Esophagus squamous epithelium (tissue), 4 donors: ENCODE measurements at regions not wholly inside any gene's neighbourhood (a gene's known extent, or its start where the extent isn't known, plus 50 kb on each side); places are given as distances from the start of the nearest gene placed in this dataset.

Source experiments
- POLR2A ChIP-seq, 4 donors: fragments of 450-650 bp; IDR thresholded peaks; one replicate each; pipeline ENCODE4 v1.6.1; 2017; ENCODE audit warnings: antibody characterized with exemption in 4 of 4, mild to moderate bottlenecking in 4 of 4, moderate library complexity in 3 of 4
- TF ChIP-seq, protein P1 (sequence below), 6 experiments: fragments of 450-650 bp in 4 of 6; fragments of 200-600 bp in 2 of 6; sonication (generic) in 2 of 6; IDR thresholded peaks; one replicate each; pipeline ENCODE4 v1.5.1; 2016 to 2019; ENCODE audit warnings: antibody characterized with exemption in 6 of 6, mild to moderate bottlenecking in 4 of 6, moderate library complexity in 4 of 6

DNA sequence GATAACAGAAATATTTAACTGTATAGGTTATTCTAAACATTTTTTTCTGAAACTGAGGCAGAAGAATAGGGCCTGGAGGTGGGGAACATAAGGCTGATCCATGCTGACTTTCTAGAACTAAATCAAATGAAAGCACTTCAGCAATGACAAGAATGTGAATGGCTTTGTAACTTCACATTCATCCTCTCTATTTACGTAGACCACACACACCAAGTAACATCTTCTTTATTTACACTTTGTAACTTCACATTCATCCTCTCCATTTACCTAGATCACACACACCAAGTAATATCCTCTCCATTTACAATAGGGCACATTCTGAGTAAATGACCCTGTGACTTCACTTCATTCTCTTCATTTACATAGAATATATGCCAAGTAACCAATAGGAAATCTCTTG, 251.8 kb upstream of the CDH9 start:
- no peak for TF ChIP-seq POLR2A (IDR thresholded peaks at IDR 0.05)
- TF ChIP-seq, protein P1, sequence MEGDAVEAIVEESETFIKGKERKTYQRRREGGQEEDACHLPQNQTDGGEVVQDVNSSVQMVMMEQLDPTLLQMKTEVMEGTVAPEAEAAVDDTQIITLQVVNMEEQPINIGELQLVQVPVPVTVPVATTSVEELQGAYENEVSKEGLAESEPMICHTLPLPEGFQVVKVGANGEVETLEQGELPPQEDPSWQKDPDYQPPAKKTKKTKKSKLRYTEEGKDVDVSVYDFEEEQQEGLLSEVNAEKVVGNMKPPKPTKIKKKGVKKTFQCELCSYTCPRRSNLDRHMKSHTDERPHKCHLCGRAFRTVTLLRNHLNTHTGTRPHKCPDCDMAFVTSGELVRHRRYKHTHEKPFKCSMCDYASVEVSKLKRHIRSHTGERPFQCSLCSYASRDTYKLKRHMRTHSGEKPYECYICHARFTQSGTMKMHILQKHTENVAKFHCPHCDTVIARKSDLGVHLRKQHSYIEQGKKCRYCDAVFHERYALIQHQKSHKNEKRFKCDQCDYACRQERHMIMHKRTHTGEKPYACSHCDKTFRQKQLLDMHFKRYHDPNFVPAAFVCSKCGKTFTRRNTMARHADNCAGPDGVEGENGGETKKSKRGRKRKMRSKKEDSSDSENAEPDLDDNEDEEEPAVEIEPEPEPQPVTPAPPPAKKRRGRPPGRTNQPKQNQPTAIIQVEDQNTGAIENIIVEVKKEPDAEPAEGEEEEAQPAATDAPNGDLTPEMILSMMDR (IDR thresholded peaks at IDR 0.05), result no peak
